HG02610 (cell line): ENCODE measurements at regions not wholly inside any gene's neighbourhood (a gene's known extent, or its start where the extent isn't known, plus 50 kb on each side); places are given as distances from the start of the nearest gene placed in this dataset.
"Not testable (repeated sequence)": the region's sequence is repeated elsewhere in the genome, so short reads cannot be mapped to it uniquely, and the experiment has no call there.

Experiments used
- ATAC-seq: cut with Tn5 transposase; IDR thresholded peaks from one replicate; pipeline ENCODE4 v1.9.1; 2021; ENCODE audit warnings: mild to moderate bottlenecking, moderate library complexity; ENCODE audit not compliant: unreplicated experiment

DNA sequence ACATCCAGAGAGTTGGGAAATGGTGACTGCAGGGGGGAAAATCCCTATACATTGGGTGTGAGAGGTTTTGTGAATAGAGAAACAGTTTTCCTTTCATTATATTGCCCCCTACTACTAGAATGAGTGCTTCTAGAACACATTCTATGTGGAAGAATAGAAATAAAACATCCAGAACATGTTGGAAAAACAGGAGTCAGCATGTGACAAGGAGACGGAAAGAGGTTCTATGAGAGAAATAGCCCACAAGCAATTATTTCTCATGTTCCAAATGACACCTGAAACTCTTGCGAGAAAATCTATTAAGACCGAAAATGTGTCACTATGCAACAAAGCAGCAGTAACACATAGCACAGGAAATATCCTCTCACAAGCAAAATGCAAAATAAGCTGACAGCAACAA, 202.7 kb upstream of the SPOPL start:
- peak; percentile 77 for ATAC-seq

DNA sequence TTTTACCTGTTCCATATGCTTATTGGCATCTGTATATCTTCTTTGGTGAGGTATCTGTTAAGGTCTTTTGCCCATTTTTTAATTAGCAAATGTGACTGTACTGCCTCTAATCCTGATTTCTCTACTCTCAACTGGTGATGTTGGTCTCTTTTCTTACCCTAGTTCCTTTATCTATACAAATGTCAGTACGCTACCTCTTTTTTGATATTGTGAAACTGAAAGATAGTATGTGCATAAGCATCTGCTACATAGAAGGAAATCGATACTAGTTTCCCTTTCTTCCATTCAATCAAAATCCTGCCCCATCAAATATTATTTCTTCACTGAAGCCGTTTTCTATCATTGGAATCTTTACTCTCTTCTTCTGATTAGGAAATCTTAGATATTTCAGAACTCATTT, 194.9 kb upstream of the SPOPL start:
- ATAC-seq, result no peak

DNA sequence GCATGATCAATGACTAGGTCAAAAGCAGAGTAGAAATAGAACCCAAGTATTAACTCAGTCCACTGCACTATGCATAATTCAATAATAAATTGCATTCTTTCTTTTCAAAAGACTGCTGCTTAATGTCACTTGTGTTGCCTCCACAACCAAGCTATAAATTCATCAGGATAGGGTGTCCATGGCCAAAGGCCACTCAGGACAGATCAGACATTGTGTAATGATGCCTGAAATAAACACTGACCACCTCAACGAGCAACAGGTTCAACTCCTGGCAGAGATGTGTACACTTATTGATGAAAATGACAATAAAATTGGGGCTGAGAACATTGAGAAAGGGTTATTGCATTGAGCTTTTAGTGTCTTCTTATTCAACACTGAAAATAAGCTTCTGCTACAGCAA, 194.5 kb upstream of the SPOPL start:
- ATAC-seq, result no peak

GRCh38 chr2:138309760-138310159, 191.8 kb upstream of the SPOPL start:
- ATAC-seq, result no peak

DNA sequence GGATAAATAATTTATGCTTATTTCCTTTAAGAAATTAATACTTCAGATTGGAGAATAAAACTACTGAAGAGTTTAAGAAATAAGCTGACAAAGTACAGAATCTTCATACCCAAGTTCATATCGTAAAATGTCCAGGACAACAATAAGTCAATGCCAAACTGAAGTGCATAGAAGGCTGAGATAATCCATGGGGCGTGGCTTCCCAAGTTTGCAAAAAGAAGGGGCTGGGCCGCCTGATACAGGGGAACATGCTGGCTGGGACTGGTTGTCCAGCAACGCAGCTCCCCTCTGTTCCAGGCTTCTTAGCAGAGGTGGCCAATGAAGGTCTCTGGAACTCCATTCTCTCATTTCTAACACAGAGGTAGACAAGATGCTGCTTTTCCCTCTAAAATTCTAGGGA, 189.5 kb upstream of the SPOPL start:
- no peak for ATAC-seq

DNA sequence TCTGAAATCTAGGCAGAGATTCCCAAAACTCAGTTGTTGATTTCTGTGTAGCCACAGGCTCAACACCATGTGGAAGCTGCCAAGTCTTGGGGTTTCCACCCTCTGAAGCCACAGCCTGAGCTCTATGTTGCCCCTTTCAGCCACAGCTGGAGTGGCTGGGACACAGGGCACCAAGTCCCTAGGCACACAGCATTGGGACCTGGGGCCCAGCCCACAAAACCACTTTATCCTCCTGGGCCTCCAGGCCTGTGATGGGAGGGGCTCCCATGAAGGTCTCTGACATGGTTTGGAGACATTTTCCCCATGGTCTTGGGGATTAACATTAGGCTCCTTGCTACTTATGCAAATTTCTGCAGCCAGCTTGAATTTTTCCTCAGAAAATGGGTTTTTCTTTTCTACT, 186.0 kb upstream of the SPOPL start:
- ATAC-seq, result not testable (repeated sequence)

GRCh38 chr2:138319616-138320015, 182.0 kb upstream of the SPOPL start:
- no peak for ATAC-seq

- ATAC-seq, result no peak
These were observed 180.1 kb upstream of the SPOPL start for GRCh38 chr2:138321458-138321857.

DNA sequence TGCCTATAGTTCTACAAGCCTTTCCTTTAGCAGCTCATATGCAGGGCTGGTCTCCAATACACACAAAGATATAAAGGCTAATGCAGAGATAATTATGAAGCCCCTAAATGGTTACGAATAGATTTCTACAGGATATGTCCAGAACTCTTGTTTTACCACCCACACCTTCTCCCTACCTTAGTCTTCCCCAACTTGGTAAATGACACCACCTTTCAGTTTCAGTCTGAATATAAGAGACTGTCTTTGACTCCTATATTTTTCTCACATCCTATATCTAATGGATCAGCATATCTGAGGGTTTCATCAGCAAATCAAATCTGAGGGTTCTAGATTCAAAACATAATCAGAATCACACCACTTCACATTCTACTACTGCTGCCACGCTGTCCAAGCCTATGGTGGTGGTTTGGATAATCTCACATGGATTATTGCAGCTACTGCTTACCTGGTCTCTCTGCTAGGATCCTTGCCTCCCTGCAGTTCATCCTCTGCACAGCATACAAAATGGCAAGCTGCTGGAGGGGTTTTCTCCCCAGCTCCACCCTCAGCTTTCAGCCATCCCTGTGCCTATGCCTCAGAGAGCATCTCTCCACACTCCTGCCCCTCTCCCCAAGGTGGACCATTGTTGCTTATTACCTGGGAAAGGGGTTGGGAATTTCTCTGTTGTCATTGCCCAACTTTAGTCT, 178.0 kb upstream of the SPOPL start:
- peak; percentile 69 for ATAC-seq

GRCh38 chr2:138324068-138324771, 177.3 kb upstream of the SPOPL start:
- ATAC-seq, result peak; percentile 15

GRCh38 chr2:138327967-138328366, 173.6 kb upstream of the SPOPL start:
- ATAC-seq, result no peak

DNA sequence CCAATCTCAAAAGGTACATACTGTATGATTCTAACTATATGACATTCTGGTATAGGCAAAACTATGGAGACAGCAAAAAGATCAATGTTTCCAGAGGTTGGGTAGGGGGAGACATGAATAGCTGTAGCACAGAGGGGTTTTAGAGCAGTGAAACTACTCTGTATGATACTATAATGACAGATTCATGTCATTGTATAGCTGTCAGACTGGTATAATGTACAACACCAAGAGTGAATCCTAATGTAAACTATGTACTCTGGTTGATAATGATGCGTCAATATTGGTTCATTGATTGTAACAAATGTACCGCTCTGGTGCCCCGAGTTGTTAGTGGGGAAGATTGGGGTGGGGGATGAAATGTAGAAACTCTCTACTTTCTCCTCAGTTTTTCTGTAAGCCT, 172.4 kb upstream of the SPOPL start:
- ATAC-seq, result no peak

GRCh38 chr2:138329591-138329990, 172.0 kb upstream of the SPOPL start:
- no peak for ATAC-seq

- no peak for ATAC-seq
These were observed 168.4 kb upstream of the SPOPL start for GRCh38 chr2:138333121-138333520.

GRCh38 chr2:138333677-138334076, 167.9 kb upstream of the SPOPL start:
- no peak for ATAC-seq

- no peak for ATAC-seq
These were observed 167.2 kb upstream of the SPOPL start for GRCh38 chr2:138334323-138334722.

GRCh38 chr2:138335036-138335435, 166.5 kb upstream of the SPOPL start:
- ATAC-seq, result no peak

GRCh38 chr2:138336146-138336545, 165.4 kb upstream of the SPOPL start:
- no peak for ATAC-seq

GRCh38 chr2:138355244-138355643, 146.3 kb upstream of the SPOPL start:
- no peak for ATAC-seq

- no peak for ATAC-seq
These were observed 145.4 kb upstream of the SPOPL start for GRCh38 chr2:138356178-138356577.

- peak; percentile 80 for ATAC-seq
These were observed 142.0 kb upstream of the SPOPL start for GRCh38 chr2:138359532-138359931.

DNA sequence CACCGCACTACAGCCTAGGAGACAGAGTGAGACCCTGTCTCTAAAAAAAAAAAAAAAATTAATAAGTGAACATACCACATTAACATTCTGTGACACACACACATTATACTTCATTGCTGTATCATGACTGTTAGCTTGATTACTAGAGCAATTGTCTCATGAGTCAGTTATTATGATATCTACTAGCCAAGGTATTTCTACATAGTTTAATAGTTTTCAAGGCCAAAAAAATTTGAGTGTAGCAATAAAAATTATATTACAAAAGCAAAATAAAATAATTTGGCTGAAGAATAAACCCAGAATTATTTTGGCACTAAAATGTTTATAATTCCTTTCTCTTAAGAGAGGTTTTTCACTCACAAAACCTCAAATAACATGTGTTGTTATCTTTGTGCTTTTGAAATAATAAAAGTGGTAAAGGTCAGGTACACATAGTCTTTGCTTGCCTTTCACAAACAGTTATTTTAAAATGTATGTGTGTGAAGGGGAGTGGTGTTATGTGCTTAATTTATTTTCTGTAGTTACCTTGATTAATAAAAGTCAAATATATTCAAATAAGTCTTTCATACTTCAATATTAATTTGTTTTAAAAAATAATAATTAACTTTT, 136.9 kb upstream of the SPOPL start:
- no peak for ATAC-seq
